ENCODE measurements at regions not wholly inside any gene's neighbourhood (a gene's known extent, or its start where the extent isn't known, plus 50 kb on each side); places are given as distances from the start of the nearest gene placed in this dataset.
"Not testable (repeated sequence)": the region's sequence is repeated elsewhere in the genome, so short reads cannot be mapped to it uniquely, and the experiment has no call there.

GRCh38 chr6:112603726-112604125 is 256.6 kb downstream of the RFPL4B start:
- no peak for TF ChIP-seq CTCF (IDR thresholded peaks at IDR 0.05)
- H3K9me3 ChIP-seq = peaks cover 0 to 20% (median 9%) of the 10 kb centered on the region in 11 donors
- H3K4me1 ChIP-seq = peaks cover 0 to 4% (median 0%) of the 10 kb centered on the region in 9 donors
- H3K36me3 ChIP-seq = no peaks in the 10 kb centered on the region
- WGBS, 2 donors = 93 to 97% methylated on average over 1 of the region's 1 CpG
- no peaks in the 10 kb centered on the region for H3K27me3 ChIP-seq
- DNase-seq (no peak), ATAC-seq (no peak)
- H3K4me3 ChIP-seq = no peak overlapping the region
- H3K27ac ChIP-seq = no peak overlapping the region
- intact Hi-C loops (cut with DNase I) = no loop called here

GRCh38 chr6:112606656-112607435 is 259.7 kb downstream of the RFPL4B start:
- intact Hi-C loops (cut with DNase I) = no loop called here
- DNase-seq (no peak), ATAC-seq (no peak)
- H3K9me3 ChIP-seq = peaks cover 0 to 29% (median 16%) of the 10 kb centered on the region in 11 donors
- no peaks in the 10 kb centered on the region for H3K36me3 ChIP-seq
- 52 to 59% methylated on average over 3 of the region's 3 CpGs for WGBS, 2 donors
- TF ChIP-seq CTCF (IDR thresholded peaks at IDR 0.05) = no peak
- H3K27ac ChIP-seq = no peak overlapping the region
- peaks cover 0 to 4% (median 0%) of the 10 kb centered on the region in 9 donors for H3K4me1 ChIP-seq
- no peaks in the 10 kb centered on the region for H3K27me3 ChIP-seq
- no peak overlapping the region for H3K4me3 ChIP-seq

- H3K27me3 ChIP-seq; intact Hi-C loops (cut with DNase I); H3K27ac ChIP-seq; H3K4me3 ChIP-seq; H3K36me3 ChIP-seq; ATAC-seq; DNase-seq; H3K4me1 ChIP-seq: not testable (repeated sequence)
- H3K9me3 ChIP-seq = peaks cover 0 to 25% (median 16%) of the 10 kb centered on the region in 11 donors
- 100% methylated on average over 1 of the region's 1 CpG for WGBS, 2 donors
These were observed 261.8 kb downstream of the RFPL4B start for GRCh38 chr6:112608925-112609324.

- Histone ChIP-seq H3K4me1 (no peaks in the 10 kb centered on the region), H3K27ac (no peak overlapping the region), H3K9me3 (peaks cover 0 to 18% (median 10%) of the 10 kb centered on the region in 11 donors), H3K27me3 (no peaks in the 10 kb centered on the region), H3K36me3 (no peaks in the 10 kb centered on the region), H3K4me3 (no peak overlapping the region)
- ATAC-seq (no peak), DNase-seq (no peak)
- WGBS, 2 donors = 68 to 70% methylated on average over 2 of the region's 2 CpGs
- intact Hi-C loops (cut with DNase I) = no loop called here
- no peak for TF ChIP-seq CTCF (IDR thresholded peaks at IDR 0.05)
These were observed 266.3 kb downstream of the RFPL4B start for GRCh38 chr6:112613410-112613809.

- no peak overlapping the region for H3K27ac ChIP-seq
- H3K4me3 ChIP-seq = no peak overlapping the region
- H3K36me3 ChIP-seq = no peaks in the 10 kb centered on the region
- no peaks in the 10 kb centered on the region for H3K9me3 ChIP-seq
- DNase-seq (no peak), ATAC-seq (no peak)
- intact Hi-C loops (cut with DNase I) = no loop called here
- no peaks in the 10 kb centered on the region for H3K27me3 ChIP-seq
- WGBS, 2 donors = 53 to 81% methylated on average over 3 of the region's 3 CpGs
- peak in 1 of 9 donors; percentile 12 for TF ChIP-seq CTCF (IDR thresholded peaks at IDR 0.05)
- H3K4me1 ChIP-seq = no peaks in the 10 kb centered on the region
These were observed 271.7 kb downstream of the RFPL4B start for GRCh38 chr6:112618849-112619248.
